Activated CD4-positive, CD25-positive, alpha-beta regulatory T cell (primary cell): ENCODE measurements at regions not wholly inside any gene's neighbourhood (a gene's known extent, or its start where the extent isn't known, plus 50 kb on each side); places are given as distances from the start of the nearest gene placed in this dataset.

Experiments
- DNase-seq, 4 experiments: peaks; one replicate each; lab custom pipeline; 2025; lab: John Stamatoyannopoulos, UW

GRCh38 chr16:51391798-51392511, 240.9 kb upstream of the SALL1 start:
- no peak for DNase-seq

GRCh38 chr16:51390877-51391276, 239.8 kb upstream of the SALL1 start:
- DNase-seq = no peak

- DNase-seq = no peak
These were observed 238.8 kb upstream of the SALL1 start for GRCh38 chr16:51389881-51390280.

GRCh38 chr16:51388516-51388951, 237.5 kb upstream of the SALL1 start:
- DNase-seq = no peak

GRCh38 chr16:51383909-51384308, 232.8 kb upstream of the SALL1 start:
- no peak for DNase-seq

GRCh38 chr16:51382940-51383339, 231.9 kb upstream of the SALL1 start:
- no peak for DNase-seq

- no peak for DNase-seq
These were observed 231.1 kb upstream of the SALL1 start for GRCh38 chr16:51382211-51382610.

- no peak for DNase-seq
These were observed 225.0 kb upstream of the SALL1 start for GRCh38 chr16:51376080-51376479.

- DNase-seq = no peak
These were observed 223.7 kb upstream of the SALL1 start for GRCh38 chr16:51374790-51375189.

- no peak for DNase-seq
These were observed 223.3 kb upstream of the SALL1 start for GRCh38 chr16:51374346-51374745.

- DNase-seq = no peak
These were observed 214.6 kb upstream of the SALL1 start for GRCh38 chr16:51365715-51366114.

GRCh38 chr16:51359141-51359955, 208.3 kb upstream of the SALL1 start:
- no peak for DNase-seq

GRCh38 chr16:51357839-51358238, 206.8 kb upstream of the SALL1 start:
- DNase-seq = no peak

GRCh38 chr16:51355875-51356274, 204.8 kb upstream of the SALL1 start:
- DNase-seq = no peak

GRCh38 chr16:51355195-51355594, 204.1 kb upstream of the SALL1 start:
- no peak for DNase-seq

GRCh38 chr16:51353055-51353454, 202.0 kb upstream of the SALL1 start:
- DNase-seq = no peak

GRCh38 chr16:51349626-51350025, 198.6 kb upstream of the SALL1 start:
- DNase-seq = no peak

- no peak for DNase-seq
These were observed 192.3 kb upstream of the SALL1 start for GRCh38 chr16:51343411-51343810.

GRCh38 chr16:51341204-51341603, 190.1 kb upstream of the SALL1 start:
- DNase-seq = no peak

- DNase-seq = no peak
These were observed 186.6 kb upstream of the SALL1 start for GRCh38 chr16:51337662-51338061.

- no peak for DNase-seq
These were observed 177.7 kb upstream of the SALL1 start for GRCh38 chr16:51328733-51329132.

- DNase-seq = no peak
These were observed 175.9 kb upstream of the SALL1 start for GRCh38 chr16:51327001-51327400.

- no peak for DNase-seq
These were observed 175.2 kb upstream of the SALL1 start for GRCh38 chr16:51326131-51326856.
